ENCODE measurements at regions not wholly inside any gene's neighbourhood (a gene's known extent, or its start where the extent isn't known, plus 50 kb on each side); places are given as distances from the start of the nearest gene placed in this dataset.

GRCh38 chr10:3409928-3410327, 237.3 kb upstream of the PITRM1 start:
- DNase-seq (ENCODE audit: low read depth): no peak

- no peak for DNase-seq (ENCODE audit: low read depth)
Observed at GRCh38 chr10:3408603-3409365, 236.2 kb upstream of the PITRM1 start.

- DNase-seq (ENCODE audit: low read depth): no peak
Observed at GRCh38 chr10:3407208-3407607, 234.6 kb upstream of the PITRM1 start.

DNA sequence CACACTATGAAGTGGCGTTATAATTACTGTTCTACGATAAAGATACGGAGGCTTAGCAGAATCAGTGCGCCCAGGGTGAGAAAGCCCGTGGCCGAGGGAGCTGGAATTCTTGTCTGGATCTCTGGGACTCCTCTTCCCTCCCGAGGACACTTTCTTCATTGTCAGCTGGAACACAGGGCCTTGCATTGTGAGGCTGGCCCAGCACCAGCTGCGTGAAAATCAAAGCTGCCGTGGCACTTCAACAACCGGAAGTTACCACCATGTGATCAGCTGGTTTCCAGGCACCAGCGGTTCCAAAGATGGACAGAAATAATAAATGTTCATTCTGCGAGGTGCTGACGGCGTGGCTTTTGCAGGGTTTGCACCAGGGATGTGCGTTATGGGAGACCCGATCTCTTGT, 234.0 kb upstream of the PITRM1 start:
- DNase-seq (ENCODE audit: low read depth): no peak

DNA sequence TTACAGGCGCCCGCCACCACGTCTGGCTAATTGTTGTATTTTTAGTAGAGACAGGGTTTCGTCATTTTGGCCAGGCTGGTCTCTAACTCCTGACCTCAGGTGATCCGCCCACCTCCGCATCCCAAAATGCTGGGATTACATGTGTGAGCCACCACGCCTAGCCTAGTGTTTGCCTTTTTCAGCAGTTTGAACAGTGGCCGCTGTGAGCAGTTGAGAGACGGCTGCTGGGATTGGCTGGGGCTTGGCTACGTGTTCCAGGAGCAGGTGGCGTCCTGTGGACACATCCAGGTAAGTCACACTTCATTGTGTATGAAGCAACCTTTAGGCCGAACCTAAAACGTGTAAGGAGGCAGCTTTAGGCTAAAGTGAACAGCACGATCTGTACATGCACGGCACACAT, 231.8 kb upstream of the PITRM1 start:
- no peak for DNase-seq (ENCODE audit: low read depth)

GRCh38 chr10:3402187-3402751, 229.7 kb upstream of the PITRM1 start:
- no peak for DNase-seq (ENCODE audit: low read depth)

- no peak for DNase-seq (ENCODE audit: low read depth)
Observed at GRCh38 chr10:3401491-3401938, 228.9 kb upstream of the PITRM1 start.

GRCh38 chr10:3400348-3400747, 227.8 kb upstream of the PITRM1 start:
- DNase-seq (ENCODE audit: low read depth): no peak

GRCh38 chr10:3399756-3400155, 227.2 kb upstream of the PITRM1 start:
- no peak for DNase-seq (ENCODE audit: low read depth)

DNA sequence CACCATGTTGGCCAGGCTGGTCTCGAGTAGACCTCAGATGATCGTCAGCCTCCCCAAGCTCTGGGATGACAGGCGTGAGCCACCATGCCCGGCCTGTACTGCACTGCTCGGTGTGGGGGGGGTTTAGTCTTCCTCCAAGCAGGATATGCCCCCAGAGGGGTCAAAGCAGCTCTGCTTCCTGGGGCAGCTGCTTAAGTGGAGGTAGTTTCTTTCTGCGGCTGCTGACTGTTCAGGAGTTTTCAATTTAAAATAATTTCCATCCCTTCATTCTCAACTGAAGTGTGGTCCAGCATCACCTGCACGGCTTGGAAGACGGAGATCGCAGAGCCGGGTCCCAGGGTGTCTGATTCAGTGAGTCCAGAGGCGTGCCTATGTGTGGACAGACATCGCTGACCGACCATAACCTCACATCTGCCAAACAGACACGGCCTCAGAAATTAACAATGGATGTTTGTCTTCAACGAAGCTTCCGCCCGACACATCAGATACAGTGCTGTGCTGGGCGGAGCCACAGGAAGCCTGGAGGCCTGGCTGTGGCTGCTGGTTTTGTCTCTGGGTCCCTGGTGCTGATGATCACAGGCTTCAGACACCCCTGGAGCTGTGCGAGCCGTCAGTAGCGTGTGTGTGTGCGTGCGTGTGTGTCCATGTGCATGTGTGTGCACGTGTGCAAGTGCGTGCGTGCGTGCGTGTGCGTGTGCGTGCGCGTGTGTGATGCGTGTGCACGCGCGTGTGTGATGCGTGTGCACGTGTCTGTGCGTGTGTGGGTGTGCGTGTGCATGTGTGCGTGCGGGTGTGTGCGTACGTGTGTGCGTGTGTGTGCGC, 226.5 kb upstream of the PITRM1 start:
- DNase-seq (ENCODE audit: low read depth): peak; percentile 70

- no peak for DNase-seq (ENCODE audit: low read depth)
Observed at GRCh38 chr10:3397846-3398245, 225.3 kb upstream of the PITRM1 start.

DNA sequence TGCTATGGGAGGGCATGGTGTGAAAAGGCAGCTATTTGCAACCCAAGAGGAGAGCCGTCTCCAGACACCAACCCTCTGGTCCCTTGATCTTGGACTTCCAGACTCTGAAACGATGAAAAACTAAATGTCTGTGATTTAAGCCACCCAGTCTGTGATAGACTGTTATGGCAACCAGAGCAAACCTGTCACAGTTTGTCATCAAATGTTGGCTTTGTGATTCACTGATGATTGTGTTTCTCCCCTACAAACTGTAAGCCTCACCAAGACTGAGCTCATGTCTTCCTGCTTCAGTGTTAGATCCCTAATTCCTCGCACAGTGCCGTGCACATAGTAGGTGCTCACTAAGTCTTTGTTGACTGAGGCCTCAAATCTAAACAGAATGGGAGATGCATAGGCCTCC, 224.6 kb upstream of the PITRM1 start:
- no peak for DNase-seq (ENCODE audit: low read depth)

DNA sequence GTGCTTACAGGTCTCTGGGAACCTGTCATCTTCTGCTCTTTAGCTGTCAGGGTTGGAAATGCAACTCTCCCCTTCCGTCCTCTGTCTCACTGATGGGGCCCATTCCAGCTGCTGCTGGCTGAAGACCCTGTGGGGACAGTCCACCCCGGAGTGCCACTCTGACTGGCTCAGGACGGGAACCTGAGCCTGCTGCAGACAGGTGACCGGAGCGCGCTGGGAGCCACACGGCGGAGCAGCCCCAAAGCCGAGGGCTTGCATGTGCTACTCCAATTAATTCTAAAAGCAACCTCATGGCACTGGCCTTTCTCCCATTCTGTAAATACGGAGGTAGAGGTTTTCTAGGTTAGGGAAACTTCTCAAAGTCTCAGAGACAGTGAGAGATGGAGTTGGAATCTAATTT, 223.5 kb upstream of the PITRM1 start:
- no peak for DNase-seq (ENCODE audit: low read depth)

DNA sequence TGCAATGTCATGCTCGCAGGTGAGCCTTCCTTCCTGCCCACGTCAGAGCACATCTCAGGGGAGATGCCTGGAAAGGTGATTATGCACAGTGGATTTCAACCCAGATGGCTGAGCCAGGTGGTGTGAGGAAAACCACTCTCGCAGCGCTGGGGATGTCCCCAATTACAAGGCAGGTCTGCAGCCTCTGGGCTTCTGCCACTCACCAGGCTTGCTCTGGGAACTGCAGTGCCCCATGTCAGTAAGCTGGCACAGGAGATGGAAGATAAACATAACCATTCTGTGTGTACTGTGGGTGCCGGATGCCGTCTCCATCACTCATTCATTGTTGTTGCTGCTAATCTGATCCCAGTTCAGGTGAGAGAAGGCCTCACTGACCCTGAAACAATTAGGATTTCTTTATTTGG, 222.9 kb upstream of the PITRM1 start:
- no peak for DNase-seq (ENCODE audit: low read depth)

- DNase-seq (ENCODE audit: low read depth): no peak
Observed at GRCh38 chr10:3395041-3395440, 222.5 kb upstream of the PITRM1 start.

DNA sequence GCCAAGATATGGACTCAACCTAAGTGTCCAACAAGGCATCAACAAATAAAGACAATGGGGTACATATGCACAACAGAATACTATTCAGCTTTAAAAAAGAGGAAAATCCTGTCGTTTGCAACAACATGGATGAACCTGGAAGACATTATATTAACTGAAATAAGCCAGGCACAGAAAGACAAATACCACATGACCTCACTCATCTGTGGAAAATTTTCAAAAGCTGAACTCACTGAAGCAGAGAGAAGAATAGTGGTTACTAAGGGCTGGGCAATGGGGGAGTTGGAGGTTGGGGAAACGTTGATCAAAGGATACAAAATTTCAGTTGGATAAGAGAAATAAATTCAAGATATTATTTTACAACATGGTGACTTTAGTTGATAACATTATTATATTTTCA, 221.4 kb upstream of the PITRM1 start:
- DNase-seq (ENCODE audit: low read depth): no peak

GRCh38 chr10:3391657-3392056, 219.1 kb upstream of the PITRM1 start:
- no peak for DNase-seq (ENCODE audit: low read depth)

DNA sequence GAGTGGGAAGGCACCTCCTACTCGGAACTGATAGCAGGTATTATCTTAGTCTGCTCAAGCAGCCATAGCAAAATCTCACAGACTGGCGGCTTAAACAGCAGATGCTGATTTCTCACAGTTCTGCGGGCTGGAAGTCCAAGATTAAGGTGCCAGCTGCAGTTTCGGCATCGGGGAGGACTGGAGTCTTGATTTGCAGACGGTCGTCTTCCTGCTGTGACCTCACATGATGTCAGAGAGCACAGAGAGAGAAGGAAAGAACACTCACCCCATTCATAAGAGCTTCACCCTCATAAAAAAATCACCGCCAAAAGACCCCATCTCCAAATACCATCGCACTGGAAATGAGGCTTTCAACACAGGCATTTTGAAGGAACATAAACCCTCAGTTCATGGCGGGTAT, 216.5 kb upstream of the PITRM1 start:
- no peak for DNase-seq (ENCODE audit: low read depth)

DNA sequence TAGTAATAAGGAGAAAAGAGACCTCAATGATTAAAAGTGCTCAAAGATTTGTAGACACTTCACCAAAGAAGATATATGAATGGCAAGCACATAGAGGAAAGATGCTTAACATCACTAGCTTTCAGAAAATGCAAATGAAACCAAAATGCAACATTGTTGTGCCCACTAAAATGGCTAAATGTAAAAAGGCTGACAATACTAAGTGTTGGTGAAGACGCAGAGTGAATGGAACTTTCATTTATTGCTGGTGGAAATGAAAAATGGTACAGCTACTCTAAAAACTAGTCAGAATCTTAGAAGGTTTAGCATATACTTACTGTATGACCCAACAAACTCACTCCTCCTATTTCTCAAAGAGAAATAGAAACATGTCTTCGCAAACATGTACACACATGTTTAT, 212.9 kb upstream of the PITRM1 start:
- DNase-seq (ENCODE audit: low read depth): no peak

DNA sequence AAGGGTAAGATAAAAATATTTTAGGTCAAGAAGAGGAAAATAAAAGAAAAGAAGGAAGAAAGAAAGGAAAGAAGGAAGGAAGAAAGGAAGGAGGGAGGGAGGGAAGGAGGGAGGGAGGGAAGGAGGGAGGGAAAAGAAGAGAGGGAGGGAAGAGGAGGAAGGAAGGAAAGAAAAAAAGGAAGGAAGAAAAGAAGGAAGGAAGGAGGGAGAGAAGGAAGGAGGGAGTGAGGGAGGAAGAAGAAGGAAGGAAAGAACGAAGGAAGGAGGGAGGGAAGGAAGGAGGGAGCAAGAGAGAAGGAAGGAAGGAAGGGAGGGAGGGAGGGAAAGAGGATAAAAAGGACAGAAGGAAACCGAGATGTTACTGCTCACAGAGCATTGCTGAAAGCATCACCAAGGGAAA, 209.5 kb upstream of the PITRM1 start:
- no peak for DNase-seq (ENCODE audit: low read depth)

- no peak for DNase-seq (ENCODE audit: low read depth)
Observed at GRCh38 chr10:3380406-3381050, 207.9 kb upstream of the PITRM1 start.

DNA sequence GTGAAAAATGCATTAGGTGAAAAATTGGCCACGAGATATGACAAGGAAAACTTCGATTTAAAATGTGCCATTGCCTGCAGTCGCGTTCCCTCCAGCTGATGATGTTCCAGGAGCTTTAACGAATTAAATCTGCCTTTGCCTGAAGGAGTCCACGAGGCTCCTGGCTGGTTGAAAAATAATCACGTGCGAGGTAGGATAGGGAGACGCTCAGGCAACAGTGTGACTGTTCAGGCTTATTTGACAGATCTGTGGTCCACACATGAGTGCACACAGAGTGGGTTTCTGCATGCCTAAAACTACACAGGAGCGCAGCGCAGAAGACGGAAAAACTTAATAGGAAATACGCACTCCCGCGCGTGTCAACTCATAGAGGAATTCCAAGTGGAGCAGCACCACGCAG, 204.0 kb upstream of the PITRM1 start:
- DNase-seq (ENCODE audit: low read depth): no peak

GRCh38 chr10:3375505-3375904, 202.9 kb upstream of the PITRM1 start:
- DNase-seq (ENCODE audit: low read depth): no peak
